Common myeloid progenitor, CD34-positive (primary cell): ENCODE measurements at regions not wholly inside any gene's neighbourhood (a gene's known extent, or its start where the extent isn't known, plus 50 kb on each side); places are given as distances from the start of the nearest gene placed in this dataset.

ENCODE experiments used
- CTCF ChIA-PET: fragments of 350-600 bp; sonication (Branson Sonifier 250); formaldehyde crosslinking; loops from one replicate; lab custom pipeline; 2021; ENCODE audit warnings: antibody characterized with exemption; lab: Charles Lee
- POLR2A ChIA-PET: fragments of 350-600 bp; sonication (Branson Sonifier 250); formaldehyde crosslinking; loops from one replicate; lab custom pipeline; 2021; ENCODE audit warnings: antibody characterized with exemption; lab: Charles Lee
- DNase-seq, 3 donors: peaks; one replicate each; pipeline versions ENCODE4 v3.0.0 to v3.0.0-alpha.2; 2013
- H3K27ac ChIP-seq, 2 experiments: 1 replicate in 1 of 2; 2 replicates in 1 of 2; pipeline ENCODE4 v1.7.0; 2013; ENCODE audit warnings: inconsistent platforms in 2 of 2, low read length in 2 of 2, mild to moderate bottlenecking in 2 of 2, low read depth in 1 of 2, moderate library complexity in 1 of 2; ENCODE audit not compliant: severe bottlenecking in 2 of 2, insufficient read depth in 1 of 2, poor library complexity in 1 of 2
- H3K27me3 ChIP-seq, 5 experiments: replicated peaks in 2 of 5; 1 replicate in 3 of 5; 2 replicates in 2 of 5; pipeline versions ENCODE4 v1.6.1 to v1.7.0; 2013; ENCODE audit warnings: low read length in 4 of 5, mild to moderate bottlenecking in 2 of 5, moderate library complexity in 2 of 5, inconsistent platforms in 1 of 5; ENCODE audit not compliant: insufficient read depth in 5 of 5, control insufficient read depth in 4 of 5
- H3K36me3 ChIP-seq, 4 experiments: 1 replicate in 2 of 4; 2 replicates in 2 of 4; pipeline versions ENCODE4 v1.6.1 to v1.7.0; 2013; ENCODE audit warnings: low read length in 3 of 4, control low read depth in 1 of 4, mild to moderate bottlenecking in 1 of 4; ENCODE audit not compliant: control insufficient read depth in 4 of 4, insufficient read depth in 4 of 4
- H3K4me1 ChIP-seq, 4 experiments: 1 replicate in 3 of 4; 2 replicates in 1 of 4; pipeline versions ENCODE4 v1.6.1 to v1.7.1; 2013; ENCODE audit warnings: low read length in 3 of 4, mild to moderate bottlenecking in 3 of 4, control low read depth in 1 of 4, inconsistent platforms in 1 of 4, moderate library complexity in 1 of 4; ENCODE audit not compliant: control insufficient read depth in 4 of 4, insufficient read depth in 4 of 4; ENCODE audit errors: control extremely low read depth in 1 of 4
- H3K4me3 ChIP-seq, 7 experiments: 1 replicate in 4 of 7; 2 replicates in 3 of 7; pipeline versions ENCODE4 v1.5.1 to v1.7.0; 2013; ENCODE audit warnings: mild to moderate bottlenecking in 7 of 7, low read length in 6 of 7, moderate library complexity in 6 of 7, inconsistent platforms in 2 of 7, low read depth in 2 of 7, control low read depth in 1 of 7; ENCODE audit not compliant: insufficient read depth in 4 of 7, control insufficient read depth in 1 of 7; ENCODE audit errors: extremely low read depth in 1 of 7
- H3K9me3 ChIP-seq, 5 experiments: 1 replicate in 4 of 5; 2 replicates in 1 of 5; pipeline versions ENCODE4 v1.6.1 to v1.7.1; 2013; ENCODE audit warnings: low read length in 4 of 5, mild to moderate bottlenecking in 2 of 5, inconsistent platforms in 1 of 5, low read depth in 1 of 5, moderate library complexity in 1 of 5; ENCODE audit not compliant: control insufficient read depth in 4 of 5, insufficient read depth in 2 of 5; ENCODE audit errors: control extremely low read depth in 1 of 5
- WGBS: methylation state at CpG from one replicate; pipeline ENCODE4 v1.1.5; 2013; ENCODE audit not compliant: insufficient coverage; 5-methylcytosine and 5-hydroxymethylcytosine counted together

- no peaks in the 10 kb centered on the region for H3K9me3 ChIP-seq
Measured at GRCh38 chr3:132253262-132253878, 63.8 kb upstream of the ACP3 start.

GRCh38 chr3:132254076-132254755 is 63.0 kb upstream of the ACP3 start:
- no CpG with 5 or more reads among the region's 4 CpGs for WGBS
- no peaks in the 10 kb centered on the region for H3K4me1 ChIP-seq
- H3K9me3 ChIP-seq: no peaks in the 10 kb centered on the region
- ChIA-PET CTCF (interaction anchor here (0.6 to 6.7 kb wide), 9 partner anchors 13 to 151 kb away, joined by 3 to 93 read pairs (median 3); no protein-coding TSS in a partner anchor), POLR2A (no interaction called here)
- no peaks in the 10 kb centered on the region for H3K36me3 ChIP-seq
- no peak overlapping the region for H3K4me3 ChIP-seq
- H3K27me3 ChIP-seq: no peaks in the 10 kb centered on the region
- no peak overlapping the region for H3K27ac ChIP-seq
- DNase-seq: peak in 1 of 3 donors; percentile 10

More at GRCh38 chr3:132253262-132253878, 63.8 kb upstream of the ACP3 start:
- peak; percentile 67 to 87 (median 81) for DNase-seq
- no peaks in the 10 kb centered on the region for H3K4me1 ChIP-seq
- H3K4me3 ChIP-seq: no peak overlapping the region
- POLR2A ChIA-PET: interaction anchor here (0.7 kb wide), 1 partner anchor 1261 kb away, joined by 8 read pairs; no protein-coding TSS in a partner anchor
- H3K27me3 ChIP-seq: no peaks in the 10 kb centered on the region
- H3K36me3 ChIP-seq: no peaks in the 10 kb centered on the region
- 0% methylated on average over 1 of the region's 4 CpGs for WGBS
- no peak overlapping the region for H3K27ac ChIP-seq
- CTCF ChIA-PET: interaction anchor here (3.8 to 7.4 kb wide), 2 partner anchors 91 to 145 kb away, joined by 34 to 63 read pairs; no protein-coding TSS in a partner anchor

- ChIA-PET CTCF (interaction anchor here (0.8 to 6.7 kb wide), 8 partner anchors 12 to 150 kb away, joined by 3 to 93 read pairs (median 4); no protein-coding TSS in a partner anchor), POLR2A (no interaction called here)
- WGBS: 91% methylated on average over 3 of the region's 5 CpGs
- DNase-seq: peak in 2 of 3 donors; percentile 9 to 22
- Histone ChIP-seq H3K36me3 (no peaks in the 10 kb centered on the region), H3K27me3 (no peaks in the 10 kb centered on the region), H3K27ac (no peak overlapping the region), H3K4me3 (no peak overlapping the region), H3K9me3 (no peaks in the 10 kb centered on the region), H3K4me1 (no peaks in the 10 kb centered on the region)
Measured at GRCh38 chr3:132255041-132255745, 62.0 kb upstream of the ACP3 start.

- peaks cover 0 to 7% (median under 1%) of the 10 kb centered on the region in 4 experiments for H3K4me1 ChIP-seq
- H3K9me3 ChIP-seq: no peaks in the 10 kb centered on the region
- H3K36me3 ChIP-seq: no peaks in the 10 kb centered on the region
- no peaks in the 10 kb centered on the region for H3K27me3 ChIP-seq
- no peak overlapping the region for H3K27ac ChIP-seq
- ChIA-PET CTCF (interaction anchor here (0.7 to 6.7 kb wide), 9 partner anchors 10 to 147 kb away, joined by 3 to 93 read pairs (median 4); no protein-coding TSS in a partner anchor), POLR2A (no interaction called here)
- no peak overlapping the region for H3K4me3 ChIP-seq
- DNase-seq: peak; percentile 44 to 51 (median 45)
Measured at GRCh38 chr3:132256989-132257388, 60.2 kb upstream of the ACP3 start.

- peak in 1 of 3 donors; percentile 27 for DNase-seq
- ChIA-PET CTCF (interaction anchor here (1.2 kb wide), 1 partner anchor 83 kb away, joined by 5 read pairs; no protein-coding TSS in a partner anchor), POLR2A (no interaction called here)
- Histone ChIP-seq H3K4me3 (no peak overlapping the region), H3K36me3 (no peaks in the 10 kb centered on the region), H3K9me3 (no peaks in the 10 kb centered on the region), H3K4me1 (peaks cover 0 to 8% (median 1%) of the 10 kb centered on the region in 4 experiments), H3K27me3 (no peaks in the 10 kb centered on the region), H3K27ac (no peak overlapping the region)
- WGBS: no CpG with 5 or more reads among the region's 3 CpGs
Measured at GRCh38 chr3:132261506-132261905, 55.7 kb upstream of the ACP3 start.

- no peak overlapping the region for H3K27ac ChIP-seq
- POLR2A ChIA-PET: no interaction called here
- no peaks in the 10 kb centered on the region for H3K36me3 ChIP-seq
- H3K27me3 ChIP-seq: no peaks in the 10 kb centered on the region
- no peaks in the 10 kb centered on the region for H3K9me3 ChIP-seq
- CTCF ChIA-PET: interaction anchor here (1.2 kb wide), 1 partner anchor 82 kb away, joined by 5 read pairs; no protein-coding TSS in a partner anchor
- peaks cover 0 to 8% (median 1%) of the 10 kb centered on the region in 4 experiments for H3K4me1 ChIP-seq
- H3K4me3 ChIP-seq: no peak overlapping the region
- DNase-seq: no peak
- WGBS: 100% methylated on average over 1 of the region's 2 CpGs
Measured at GRCh38 chr3:132262305-132262704, 54.9 kb upstream of the ACP3 start.
